HCEC 1CT (cell line): ENCODE measurements at regions not wholly inside any gene's neighbourhood (a gene's known extent, or its start where the extent isn't known, plus 50 kb on each side); places are given as distances from the start of the nearest gene placed in this dataset.

Experiments
- DNase-seq: peaks from one replicate; pipeline ENCODE4 v3.0.0-alpha.2; 2017

DNA sequence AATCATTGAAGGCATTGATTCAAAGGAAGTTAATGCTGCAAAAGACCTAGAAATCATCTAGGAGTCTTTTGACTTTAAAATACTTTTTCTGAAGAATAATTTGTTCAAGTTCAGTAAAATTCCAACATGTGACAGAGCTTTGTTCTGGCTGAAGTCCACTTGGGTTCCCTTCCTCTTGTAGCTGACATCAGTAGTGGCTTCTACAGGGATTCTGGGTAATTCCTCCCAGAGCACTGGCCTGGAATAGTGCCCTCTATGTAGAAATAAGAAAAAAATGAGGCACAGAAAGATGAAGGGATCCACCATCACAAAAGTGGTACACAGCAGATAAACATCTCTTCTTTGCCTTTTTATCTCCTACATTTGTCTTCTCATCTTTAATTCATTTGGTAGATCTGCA lies 548.1 kb downstream of the LTN1 start:
- DNase-seq, result peak; percentile 40

GRCh38 chr21:28444111-28444510 lies 548.6 kb downstream of the LTN1 start:
- DNase-seq, result peak; percentile 36

GRCh38 chr21:28442624-28443023 lies 550.1 kb downstream of the LTN1 start:
- DNase-seq, result peak; percentile 93

DNA sequence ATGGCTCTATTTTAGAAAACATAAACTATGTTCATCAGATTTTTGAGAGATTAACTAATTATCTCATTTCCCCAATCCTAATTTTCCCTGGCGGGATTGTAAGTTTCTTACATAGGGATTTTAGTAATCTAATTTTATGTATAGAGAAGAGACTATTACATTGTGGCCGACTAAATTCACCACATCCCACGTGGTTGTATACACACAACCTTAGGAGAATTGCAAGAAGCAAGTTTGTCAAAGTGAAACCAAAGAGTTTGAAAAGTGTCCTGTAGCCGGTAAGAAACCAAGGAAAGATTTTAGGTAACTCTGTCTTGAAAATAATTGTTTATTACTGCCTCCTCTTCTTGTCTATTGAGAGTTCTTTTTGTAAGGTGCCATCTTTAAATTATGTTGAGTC lies 550.6 kb downstream of the LTN1 start:
- no peak for DNase-seq

GRCh38 chr21:28439788-28440187 lies 552.9 kb downstream of the LTN1 start:
- DNase-seq, result peak; percentile 74

- DNase-seq, result no peak
Observed at GRCh38 chr21:28439251-28439650, 553.4 kb downstream of the LTN1 start.

DNA sequence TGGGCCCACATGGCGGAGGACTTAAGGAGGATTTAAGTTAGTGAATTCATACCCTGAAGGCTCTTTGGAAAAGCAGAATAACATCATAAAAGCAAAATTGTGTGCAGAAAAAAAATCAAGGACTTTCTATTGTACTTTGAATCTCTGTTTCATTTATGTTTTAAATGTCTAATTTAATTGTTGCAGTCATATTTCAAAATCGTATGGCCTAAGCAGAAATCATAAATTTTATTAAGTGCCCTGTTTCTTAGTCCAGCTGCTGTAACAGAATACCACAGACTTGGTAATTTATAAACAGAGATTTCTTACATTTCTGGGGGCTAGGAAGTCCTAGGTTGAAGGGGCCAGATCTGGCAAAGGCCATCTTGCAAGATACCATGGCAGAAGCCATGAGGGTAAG lies 555.6 kb downstream of the LTN1 start:
- no peak for DNase-seq

DNA sequence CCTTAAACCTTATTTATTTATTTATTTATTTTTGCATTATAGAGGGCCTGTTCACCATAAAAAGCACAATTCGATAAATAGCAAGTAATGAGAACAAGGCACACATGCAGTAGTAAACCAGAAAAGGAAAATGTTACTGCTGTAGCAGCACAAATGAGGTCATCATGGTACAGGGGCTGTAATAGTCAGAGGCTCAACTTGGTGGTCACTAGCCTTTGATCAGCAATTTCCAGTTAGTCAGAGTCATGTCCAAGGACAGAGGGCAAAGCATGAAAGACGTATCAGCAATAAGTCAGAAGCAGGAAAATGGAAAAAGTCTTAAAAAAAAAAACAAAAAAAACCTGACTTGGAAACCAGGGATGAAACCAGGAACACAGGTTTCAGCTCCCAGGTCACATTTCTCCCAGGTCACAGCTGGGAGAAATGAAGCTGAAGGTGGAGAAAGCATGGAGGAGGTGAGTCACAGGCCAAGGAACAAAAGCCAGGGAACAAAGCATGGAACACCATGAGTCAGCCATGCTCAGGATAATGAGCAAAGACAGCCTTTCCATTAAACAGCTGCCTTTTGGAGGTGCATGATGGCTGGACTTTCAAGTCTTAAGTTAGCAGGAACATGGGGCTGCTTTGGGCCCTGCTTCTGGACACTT lies 556.3 kb downstream of the LTN1 start:
- peak; percentile 84 for DNase-seq

- peak; percentile 60 for DNase-seq
Observed at GRCh38 chr21:28431527-28432200, 561.0 kb downstream of the LTN1 start.

DNA sequence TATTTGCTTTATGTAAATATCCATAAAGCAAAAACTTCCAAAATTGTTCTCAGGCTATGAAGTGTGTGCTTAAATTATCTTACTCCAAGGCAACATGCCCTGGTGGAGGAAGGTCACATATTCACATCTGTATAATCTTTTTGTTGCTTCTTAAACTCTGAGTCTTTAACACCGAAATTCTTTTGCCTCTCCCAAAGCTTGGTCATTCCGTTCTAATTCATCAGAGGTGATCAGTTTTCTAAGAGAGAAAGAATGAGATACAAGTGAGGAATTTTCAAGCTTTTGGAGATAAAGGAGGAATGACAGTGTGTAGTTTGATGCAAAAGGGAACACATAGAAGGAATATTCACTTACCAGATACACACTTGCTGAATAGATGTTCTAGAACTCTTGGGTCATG lies 561.7 kb downstream of the LTN1 start:
- DNase-seq, result peak; percentile 59

DNA sequence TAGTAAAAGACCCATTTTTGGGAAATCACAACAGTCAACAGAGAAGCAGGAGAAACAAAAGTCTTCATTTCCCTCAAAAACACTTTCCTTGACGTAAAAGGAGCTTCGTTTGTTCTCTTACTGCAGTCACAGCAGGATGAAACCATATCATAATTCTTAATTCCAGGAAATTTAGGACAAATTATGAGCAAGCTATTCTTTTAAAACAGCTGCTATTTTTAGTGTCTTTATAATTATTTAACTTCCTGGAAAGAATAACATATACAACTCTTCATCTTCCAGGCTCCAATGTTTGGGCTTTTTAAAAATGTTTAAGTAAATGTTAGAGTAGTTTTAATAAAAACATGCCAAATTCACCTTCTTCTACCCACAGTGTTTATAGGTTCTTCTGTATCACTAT lies 563.5 kb downstream of the LTN1 start:
- no peak for DNase-seq

DNA sequence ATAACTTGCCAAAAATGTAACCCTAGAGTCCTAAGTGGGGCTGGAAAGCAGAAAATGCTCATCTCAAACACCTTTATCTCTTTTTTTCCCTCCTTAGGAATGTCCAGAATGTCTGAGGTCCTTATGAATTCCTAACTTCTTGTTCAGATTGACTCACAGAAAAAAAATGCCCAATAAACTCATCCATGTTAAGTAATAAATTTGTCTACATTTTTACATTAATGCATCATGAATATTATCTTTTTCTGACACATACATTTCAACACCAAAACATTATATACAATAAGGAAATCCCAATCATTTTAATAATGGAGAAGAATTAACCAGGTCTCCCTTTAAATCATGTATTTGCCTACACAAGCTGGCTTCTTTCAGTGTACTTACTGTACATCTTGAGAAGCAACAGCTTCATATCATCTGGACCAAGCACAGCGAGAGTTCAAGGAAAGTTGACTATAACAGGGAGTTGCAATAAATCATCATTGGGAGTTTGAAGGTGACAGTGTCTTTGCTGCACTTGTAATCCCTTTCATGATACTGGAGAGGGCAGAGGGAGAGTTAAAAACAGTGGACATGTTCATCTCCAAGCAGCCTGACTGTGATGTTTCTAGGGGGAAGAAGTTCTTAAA lies 565.2 kb downstream of the LTN1 start:
- DNase-seq, result peak; percentile 82

DNA sequence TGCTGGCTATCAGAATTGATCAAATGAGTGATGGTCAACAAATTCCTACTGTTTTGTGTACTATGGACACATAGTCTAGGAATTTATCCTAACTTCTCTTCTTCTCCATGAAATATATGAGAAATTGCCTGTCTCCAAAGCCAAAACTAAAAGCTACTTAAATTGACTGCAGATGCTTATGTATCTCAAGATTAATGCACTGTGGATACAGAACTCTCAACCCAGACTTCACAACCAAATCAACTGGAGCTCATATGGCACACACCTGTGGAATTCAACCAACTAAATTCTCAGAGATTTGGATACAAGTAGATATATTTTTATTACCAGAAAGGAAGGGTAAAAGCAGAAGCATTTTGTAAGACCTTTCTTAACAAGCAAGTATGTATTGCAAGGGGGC lies 566.1 kb downstream of the LTN1 start:
- DNase-seq, result no peak

GRCh38 chr21:28423521-28424190 lies 569.0 kb downstream of the LTN1 start:
- DNase-seq, result no peak

DNA sequence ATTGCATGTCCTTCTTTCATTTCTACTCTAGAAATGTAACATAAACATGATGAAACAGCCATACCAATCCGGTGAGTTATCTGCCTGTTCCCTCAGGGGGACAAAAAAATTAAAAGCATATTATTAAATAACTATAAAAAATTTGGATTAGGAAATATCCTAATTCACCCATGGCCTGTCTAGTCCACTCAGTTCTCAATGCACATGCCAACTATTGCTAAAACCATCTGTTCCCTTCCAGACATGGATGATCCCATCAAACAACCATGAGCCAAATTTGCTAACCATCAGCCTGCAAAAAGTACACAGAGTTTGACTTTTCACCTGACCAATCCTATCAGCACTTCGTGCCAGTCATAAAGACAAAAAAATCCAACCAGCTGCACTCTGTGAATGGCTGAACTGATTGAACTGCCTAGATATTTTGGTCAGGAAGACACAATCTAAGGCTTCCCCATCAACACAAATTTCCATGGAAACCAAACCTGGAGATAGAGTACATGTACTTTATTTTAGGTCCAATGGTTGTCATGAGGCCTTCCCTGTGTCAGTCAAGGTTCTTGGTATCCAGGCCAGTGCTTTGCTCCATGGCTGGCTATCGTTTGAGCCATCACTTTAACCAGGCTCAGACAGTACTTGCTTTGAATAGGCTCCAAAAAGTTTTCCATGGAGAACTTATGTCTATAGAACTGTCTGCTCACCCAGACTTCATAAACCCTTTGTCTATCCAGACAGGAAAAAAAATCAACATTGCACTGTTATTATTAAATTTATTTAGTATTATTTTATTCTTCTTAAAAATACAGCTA lies 570.8 kb downstream of the LTN1 start:
- peak; percentile 84 for DNase-seq

- no peak for DNase-seq
Observed at GRCh38 chr21:28419811-28420210, 572.9 kb downstream of the LTN1 start.

GRCh38 chr21:28418726-28419514 lies 573.8 kb downstream of the LTN1 start:
- DNase-seq, result no peak

GRCh38 chr21:28410256-28410655 lies 582.4 kb downstream of the LTN1 start:
- no peak for DNase-seq

GRCh38 chr21:28402616-28402989 lies 590.1 kb downstream of the LTN1 start:
- DNase-seq, result no peak

DNA sequence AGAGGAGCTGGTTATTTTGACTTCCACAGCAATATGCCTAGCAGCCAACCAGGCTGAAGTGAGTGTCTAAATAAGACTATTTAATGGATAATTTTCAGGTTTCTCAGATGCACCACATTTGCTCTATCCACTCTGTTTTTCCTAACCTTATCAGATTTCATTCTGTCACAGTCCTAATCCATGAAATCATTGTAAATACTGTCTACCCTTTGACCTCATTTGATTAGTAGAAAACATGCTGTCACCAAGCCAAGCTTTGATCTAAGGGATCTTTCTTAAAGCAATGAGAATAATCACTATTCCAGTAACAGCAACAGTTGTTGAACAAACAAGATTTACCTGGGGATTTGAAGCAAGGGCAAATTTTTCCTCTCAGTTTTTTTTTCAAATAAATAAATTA lies 595.6 kb downstream of the LTN1 start:
- no peak for DNase-seq

DNA sequence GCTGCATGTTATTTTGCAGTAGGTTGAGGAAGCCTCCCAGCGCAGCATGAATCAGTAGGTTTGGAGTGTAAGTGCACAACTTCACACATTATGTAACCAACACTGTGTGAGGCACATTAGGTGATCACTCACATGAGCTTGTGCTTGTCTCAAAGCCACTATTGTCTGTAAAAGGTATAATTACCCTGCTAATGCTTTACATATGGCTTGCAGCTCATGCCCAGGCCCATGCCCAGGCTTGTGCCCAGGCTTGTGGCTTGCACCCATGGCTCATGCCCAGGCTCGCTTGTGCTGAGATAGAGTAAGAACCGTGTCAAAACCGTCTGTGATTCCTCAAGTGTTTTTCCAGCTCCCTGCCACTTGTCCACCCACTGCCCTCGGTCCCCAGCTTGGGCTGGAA lies 596.3 kb downstream of the LTN1 start:
- DNase-seq, result no peak

DNA sequence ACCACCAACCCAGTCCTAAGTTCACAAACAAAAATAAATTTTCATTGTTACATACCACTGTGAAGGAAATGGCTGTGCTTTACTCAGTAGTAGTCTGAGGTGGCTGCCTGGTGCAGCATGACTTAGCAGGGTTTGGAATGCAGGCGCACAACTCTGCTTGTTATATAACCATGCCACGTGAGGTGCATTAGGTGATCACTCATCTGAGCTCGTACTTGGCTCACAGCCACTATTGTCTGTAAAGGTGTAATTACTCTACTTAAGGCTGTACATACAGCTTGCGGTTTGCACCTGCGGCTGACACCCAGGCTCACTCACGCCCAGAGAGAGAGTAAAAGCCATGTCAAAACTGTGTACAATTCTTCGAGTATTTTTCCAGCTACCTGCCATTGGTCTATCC lies 599.4 kb downstream of the LTN1 start:
- no peak for DNase-seq
